ENCODE measurements at regions not wholly inside any gene's neighbourhood (a gene's known extent, or its start where the extent isn't known, plus 50 kb on each side); places are given as distances from the start of the nearest gene placed in this dataset.
"Not testable (repeated sequence)": the region's sequence is repeated elsewhere in the genome, so short reads cannot be mapped to it uniquely, and the experiment has no call there.

- not testable (repeated sequence) for DNase-seq (ENCODE audit: low read depth in 4 of 4, low spot score in 1 of 4)
Observed at GRCh38 chr18:71294201-71294600, 1005.4 kb downstream of the SOCS6 start.

- no peak for DNase-seq (ENCODE audit: low read depth in 4 of 4, low spot score in 1 of 4)
Observed at GRCh38 chr18:71293322-71293721, 1004.5 kb downstream of the SOCS6 start.

- DNase-seq (ENCODE audit: low read depth in 4 of 4, low spot score in 1 of 4) = no peak
Observed at GRCh38 chr18:71287268-71287667, 998.4 kb downstream of the SOCS6 start.

GRCh38 chr18:71252351-71252865 is 963.6 kb downstream of the SOCS6 start:
- DNase-seq (ENCODE audit: low read depth in 4 of 4, low spot score in 1 of 4) = no peak

- DNase-seq (ENCODE audit: low read depth in 4 of 4, low spot score in 1 of 4) = no peak
Observed at GRCh38 chr18:71250191-71250590, 961.3 kb downstream of the SOCS6 start.

- no peak for DNase-seq (ENCODE audit: low read depth in 4 of 4, low spot score in 1 of 4)
Observed at GRCh38 chr18:71249791-71250190, 960.9 kb downstream of the SOCS6 start.

GRCh38 chr18:71242981-71243380 is 954.1 kb downstream of the SOCS6 start:
- no peak for DNase-seq (ENCODE audit: low read depth in 4 of 4, low spot score in 1 of 4)

- DNase-seq (ENCODE audit: low read depth in 4 of 4, low spot score in 1 of 4) = no peak
Observed at GRCh38 chr18:71238974-71239624, 950.3 kb downstream of the SOCS6 start.

GRCh38 chr18:71237641-71238040 is 948.8 kb downstream of the SOCS6 start:
- no peak for DNase-seq (ENCODE audit: low read depth in 4 of 4, low spot score in 1 of 4)

GRCh38 chr18:71233177-71233576 is 944.3 kb downstream of the SOCS6 start:
- no peak for DNase-seq (ENCODE audit: low read depth in 4 of 4, low spot score in 1 of 4)

- no peak for DNase-seq (ENCODE audit: low read depth in 4 of 4, low spot score in 1 of 4)
Observed at GRCh38 chr18:71223486-71223885, 934.6 kb downstream of the SOCS6 start.

GRCh38 chr18:71221405-71221804 is 932.6 kb downstream of the SOCS6 start:
- DNase-seq (ENCODE audit: low read depth in 4 of 4, low spot score in 1 of 4) = no peak

- DNase-seq (ENCODE audit: low read depth in 4 of 4, low spot score in 1 of 4) = not testable (repeated sequence)
Observed at GRCh38 chr18:71212739-71213138, 923.9 kb downstream of the SOCS6 start.

GRCh38 chr18:71212222-71212621 is 923.4 kb downstream of the SOCS6 start:
- DNase-seq (ENCODE audit: low read depth in 4 of 4, low spot score in 1 of 4) = no peak

GRCh38 chr18:71209944-71210343 is 921.1 kb downstream of the SOCS6 start:
- DNase-seq (ENCODE audit: low read depth in 4 of 4, low spot score in 1 of 4) = no peak

- DNase-seq (ENCODE audit: low read depth in 4 of 4, low spot score in 1 of 4) = no peak
Observed at GRCh38 chr18:71194438-71194837, 905.6 kb downstream of the SOCS6 start.

GRCh38 chr18:71189581-71189980 is 900.7 kb downstream of the SOCS6 start:
- DNase-seq (ENCODE audit: low read depth in 4 of 4, low spot score in 1 of 4) = no peak

- no peak for DNase-seq (ENCODE audit: low read depth in 4 of 4, low spot score in 1 of 4)
Observed at GRCh38 chr18:71168557-71169145, 879.8 kb downstream of the SOCS6 start.

GRCh38 chr18:71136487-71136886 is 847.6 kb downstream of the SOCS6 start:
- DNase-seq (ENCODE audit: low read depth in 4 of 4, low spot score in 1 of 4) = no peak

- no peak for DNase-seq (ENCODE audit: low read depth in 4 of 4, low spot score in 1 of 4)
Observed at GRCh38 chr18:71134122-71134521, 845.3 kb downstream of the SOCS6 start.

GRCh38 chr18:71131918-71132317 is 843.1 kb downstream of the SOCS6 start:
- no peak for DNase-seq (ENCODE audit: low read depth in 4 of 4, low spot score in 1 of 4)

GRCh38 chr18:71130351-71130750 is 841.5 kb downstream of the SOCS6 start:
- no peak for DNase-seq (ENCODE audit: low read depth in 4 of 4, low spot score in 1 of 4)

- no peak for DNase-seq (ENCODE audit: low read depth in 4 of 4, low spot score in 1 of 4)
Observed at GRCh38 chr18:71125581-71125980, 836.7 kb downstream of the SOCS6 start.
